Upper lobe of right lung (tissue), 1 donor: ENCODE measurements at regions not wholly inside any gene's neighbourhood (a gene's known extent, or its start where the extent isn't known, plus 50 kb on each side); places are given as distances from the start of the nearest gene placed in this dataset.

Source experiments
- ATAC-seq: fragments of 200-7000 bp; cut with Tn5 transposase; one replicate; pipeline ENCODE4 v1.9.1; 2020; ENCODE audit warnings: mild to moderate bottlenecking, moderate library complexity
- DNase-seq: peaks from one replicate; pipeline ENCODE4 v3.0.0-alpha.2; 2020
- H3K27ac ChIP-seq: fragments of 200-600 bp; one replicate; pipeline ENCODE4 v1.8.0; 2022
- H3K27me3 ChIP-seq: fragments of 200-600 bp; one replicate; pipeline ENCODE4 v1.8.0; 2022; ENCODE audit warnings: mild to moderate bottlenecking
- H3K36me3 ChIP-seq: fragments of 200-600 bp; one replicate; pipeline ENCODE4 v1.8.0; 2022
- H3K4me1 ChIP-seq: fragments of 200-600 bp; one replicate; pipeline ENCODE4 v1.8.0; 2022
- H3K4me3 ChIP-seq: fragments of 200-600 bp; one replicate; pipeline ENCODE4 v1.8.0; 2022; ENCODE audit warnings: mild to moderate bottlenecking
- H3K9me3 ChIP-seq: fragments of 200-600 bp; one replicate; pipeline ENCODE4 v1.8.0; 2022
- intact Hi-C: fragments of 100-400 bp; cut with DNase I; formaldehyde crosslinking; loops from one replicate; pipeline ENCODE4 v1.11.0; 2022
- TF ChIP-seq, protein P1 (sequence below): fragments of 200-600 bp; IDR thresholded peaks from one replicate; pipeline ENCODE4 v1.8.0; 2022; ENCODE audit warnings: antibody characterized with exemption
- donor health status: DM: no; HTN: yes; CAD: no; lungs with severe emphysema.

DNA sequence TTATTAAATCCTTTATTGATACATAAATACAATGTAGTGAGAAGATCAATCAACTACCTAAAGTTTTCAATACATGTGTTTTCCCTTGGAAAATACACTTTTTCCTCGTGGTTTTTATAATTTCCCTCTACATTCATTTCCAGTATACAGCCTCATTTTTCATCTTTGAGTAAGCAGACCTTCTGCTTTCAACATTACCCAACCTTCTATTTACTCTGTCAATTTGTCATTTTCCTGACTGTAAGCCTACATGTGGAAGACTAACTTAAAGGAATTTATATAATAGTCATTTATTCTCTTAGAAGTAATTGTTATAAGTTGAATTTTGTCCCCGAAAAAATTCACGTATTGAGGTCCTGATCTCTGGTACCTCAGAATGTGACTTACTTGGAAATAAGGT is 594.0 kb downstream of the NUP35 start:
- no peaks in the 10 kb centered on the region for H3K4me1 ChIP-seq
- no peak overlapping the region for H3K27ac ChIP-seq
- intact Hi-C loops: no loop called here
- DNase-seq (no peak), ATAC-seq (no peak)
- TF ChIP-seq, protein P1, sequence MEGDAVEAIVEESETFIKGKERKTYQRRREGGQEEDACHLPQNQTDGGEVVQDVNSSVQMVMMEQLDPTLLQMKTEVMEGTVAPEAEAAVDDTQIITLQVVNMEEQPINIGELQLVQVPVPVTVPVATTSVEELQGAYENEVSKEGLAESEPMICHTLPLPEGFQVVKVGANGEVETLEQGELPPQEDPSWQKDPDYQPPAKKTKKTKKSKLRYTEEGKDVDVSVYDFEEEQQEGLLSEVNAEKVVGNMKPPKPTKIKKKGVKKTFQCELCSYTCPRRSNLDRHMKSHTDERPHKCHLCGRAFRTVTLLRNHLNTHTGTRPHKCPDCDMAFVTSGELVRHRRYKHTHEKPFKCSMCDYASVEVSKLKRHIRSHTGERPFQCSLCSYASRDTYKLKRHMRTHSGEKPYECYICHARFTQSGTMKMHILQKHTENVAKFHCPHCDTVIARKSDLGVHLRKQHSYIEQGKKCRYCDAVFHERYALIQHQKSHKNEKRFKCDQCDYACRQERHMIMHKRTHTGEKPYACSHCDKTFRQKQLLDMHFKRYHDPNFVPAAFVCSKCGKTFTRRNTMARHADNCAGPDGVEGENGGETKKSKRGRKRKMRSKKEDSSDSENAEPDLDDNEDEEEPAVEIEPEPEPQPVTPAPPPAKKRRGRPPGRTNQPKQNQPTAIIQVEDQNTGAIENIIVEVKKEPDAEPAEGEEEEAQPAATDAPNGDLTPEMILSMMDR: no peak
- no peak overlapping the region for H3K4me3 ChIP-seq
- H3K27me3 ChIP-seq: no peaks in the 10 kb centered on the region
- no peaks in the 10 kb centered on the region for H3K36me3 ChIP-seq
- no peaks in the 10 kb centered on the region for H3K9me3 ChIP-seq

DNA sequence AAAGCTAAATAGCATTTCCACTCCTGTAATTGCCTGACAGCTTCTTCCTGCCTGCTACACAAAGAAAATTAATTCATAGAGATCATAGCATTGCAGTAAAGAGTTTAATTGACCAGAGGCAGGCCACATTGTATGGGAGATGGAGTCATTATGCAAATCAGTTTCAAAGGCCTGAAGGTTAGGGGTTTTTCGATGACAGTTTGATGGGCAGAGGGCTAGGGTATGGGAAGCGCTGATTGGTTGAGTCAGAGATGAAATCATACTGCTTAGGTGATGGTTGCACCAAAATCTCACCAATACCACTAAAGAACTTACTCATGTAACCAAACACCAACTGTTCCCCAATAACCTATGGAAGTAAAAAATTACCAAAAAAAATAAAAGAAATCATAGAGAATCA is 599.0 kb downstream of the NUP35 start:
- Histone ChIP-seq H3K4me3 (no peak overlapping the region), H3K4me1 (no peaks in the 10 kb centered on the region), H3K27ac (no peak overlapping the region), H3K9me3 (no peaks in the 10 kb centered on the region), H3K36me3 (no peaks in the 10 kb centered on the region), H3K27me3 (no peaks in the 10 kb centered on the region)
- ATAC-seq: no peak
- no peak for DNase-seq
- intact Hi-C loops: no loop called here
- TF ChIP-seq, protein P1: no peak

DNA sequence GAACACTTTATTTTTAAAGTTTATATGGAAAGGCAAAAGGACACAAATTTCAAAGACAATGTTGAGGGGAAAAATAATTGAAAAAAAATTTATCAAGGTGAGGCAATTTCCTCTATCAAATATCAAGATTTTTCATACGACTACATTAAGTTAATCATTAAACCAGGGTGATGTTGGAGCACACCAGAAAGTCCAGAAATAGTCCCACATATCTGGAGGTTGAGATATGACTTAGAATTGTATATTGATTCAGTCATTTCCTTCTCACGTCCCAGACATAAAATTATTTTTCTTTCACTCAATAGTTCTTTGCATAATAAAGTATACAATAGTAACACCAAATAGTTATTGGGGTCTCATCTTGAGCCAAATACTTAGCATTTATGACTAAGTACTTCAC is 605.1 kb downstream of the NUP35 start:
- Histone ChIP-seq H3K27me3 (no peaks in the 10 kb centered on the region), H3K4me1 (no peaks in the 10 kb centered on the region), H3K9me3 (no peaks in the 10 kb centered on the region), H3K36me3 (no peaks in the 10 kb centered on the region), H3K4me3 (no peak overlapping the region), H3K27ac (no peak overlapping the region)
- intact Hi-C loops: no loop called here
- TF ChIP-seq, protein P1: no peak
- DNase-seq: no peak
- no peak for ATAC-seq

DNA sequence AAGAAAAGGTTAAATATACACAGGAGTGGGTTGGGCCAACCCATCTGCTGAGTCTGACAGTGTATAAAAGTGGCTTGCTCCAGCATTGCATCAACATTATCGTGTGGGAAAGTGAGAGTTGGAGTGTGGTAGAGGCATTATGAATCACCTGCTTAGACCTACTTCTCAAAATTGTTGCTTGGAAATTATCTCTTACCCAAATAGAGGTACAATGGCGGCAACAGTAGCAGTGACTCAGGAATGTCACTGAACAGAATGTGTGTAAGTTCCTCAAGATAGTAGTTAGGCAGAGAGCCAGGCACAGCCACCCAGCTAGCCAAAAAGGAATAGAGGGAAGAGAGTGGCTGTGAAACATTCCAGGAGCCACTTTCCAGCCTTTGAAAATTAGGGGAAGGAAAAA is 616.0 kb downstream of the NUP35 start:
- DNase-seq (no peak), ATAC-seq (peak; percentile 72)
- H3K36me3 ChIP-seq: no peaks in the 10 kb centered on the region
- no peak overlapping the region for H3K4me3 ChIP-seq
- TF ChIP-seq, protein P1: no peak
- H3K27me3 ChIP-seq: no peaks in the 10 kb centered on the region
- intact Hi-C loops: no loop called here
- no peaks in the 10 kb centered on the region for H3K9me3 ChIP-seq
- H3K27ac ChIP-seq: no peak overlapping the region
- H3K4me1 ChIP-seq: no peaks in the 10 kb centered on the region

DNA sequence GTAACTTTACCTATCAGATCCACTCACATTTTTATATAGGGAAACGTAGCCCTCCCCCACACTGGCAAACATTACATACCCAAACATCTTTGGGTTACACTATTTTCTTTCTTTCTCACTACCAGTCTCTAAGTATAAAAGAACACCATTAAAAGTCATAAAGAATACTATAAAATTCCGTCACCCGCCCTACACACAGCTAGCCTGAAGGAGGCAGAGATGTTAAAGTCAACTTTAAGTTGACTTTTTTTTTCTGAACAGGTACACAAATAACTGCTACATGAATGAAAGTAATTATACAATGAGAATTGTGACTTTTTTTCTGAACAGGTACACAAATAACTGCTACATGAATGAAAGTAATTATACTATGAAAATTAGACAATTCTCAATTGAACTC is 628.3 kb downstream of the NUP35 start:
- Histone ChIP-seq H3K27me3 (no peaks in the 10 kb centered on the region), H3K27ac (no peak overlapping the region), H3K9me3 (no peaks in the 10 kb centered on the region), H3K4me1 (no peaks in the 10 kb centered on the region), H3K4me3 (no peak overlapping the region), H3K36me3 (no peaks in the 10 kb centered on the region)
- intact Hi-C loops: no loop called here
- DNase-seq (no peak), ATAC-seq (no peak)
- TF ChIP-seq, protein P1: no peak

DNA sequence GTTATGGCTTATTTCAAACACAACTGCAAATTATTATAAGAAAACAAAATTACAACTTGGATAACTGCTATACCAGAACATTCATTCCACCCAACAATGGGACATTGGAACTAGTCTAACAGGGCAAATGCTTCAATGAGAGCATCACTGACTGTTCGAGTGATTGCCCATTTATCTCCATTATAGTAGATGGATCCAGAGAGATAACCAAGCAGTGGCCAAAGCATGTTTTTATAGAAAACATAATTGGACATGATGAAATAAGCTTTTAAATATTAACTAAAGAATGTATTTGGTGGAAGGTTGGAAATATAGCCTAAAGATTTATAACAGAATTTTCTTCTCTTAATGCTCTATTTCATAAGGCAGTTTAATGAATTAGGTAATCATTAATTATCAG is 634.8 kb downstream of the NUP35 start:
- Histone ChIP-seq H3K4me3 (no peak overlapping the region), H3K9me3 (no peaks in the 10 kb centered on the region), H3K36me3 (no peaks in the 10 kb centered on the region), H3K27ac (no peak overlapping the region), H3K27me3 (no peaks in the 10 kb centered on the region), H3K4me1 (no peaks in the 10 kb centered on the region)
- no peak for ATAC-seq
- DNase-seq: no peak
- intact Hi-C loops: no loop called here
- TF ChIP-seq, protein P1: no peak
